ENCODE measurements at regions not wholly inside any gene's neighbourhood (a gene's known extent, or its start where the extent isn't known, plus 50 kb on each side); places are given as distances from the start of the nearest gene placed in this dataset.

- TF ChIP-seq ZNF274 (IDR thresholded peaks at IDR 0.05; ENCODE audit: low read depth, low read length) = no peak
- no peak overlapping the region for H3K4me3 ChIP-seq (ENCODE audit: low read length)
Measured at GRCh38 chr7:136049818-136050461, 72.8 kb upstream of the MTPN start.

- no peak for TF ChIP-seq ZNF274 (IDR thresholded peaks at IDR 0.05; ENCODE audit: low read depth, low read length)
Measured at GRCh38 chr7:136049117-136049516, 72.0 kb upstream of the MTPN start.

GRCh38 chr7:136046548-136046947 lies 69.4 kb upstream of the MTPN start:
- no peak overlapping the region for H3K4me3 ChIP-seq (ENCODE audit: low read length)
- TF ChIP-seq ZNF274 (IDR thresholded peaks at IDR 0.05; ENCODE audit: low read depth, low read length) = no peak

More at GRCh38 chr7:136049117-136049516, 72.0 kb upstream of the MTPN start:
- no peak overlapping the region for H3K4me3 ChIP-seq (ENCODE audit: low read length)

GRCh38 chr7:136045992-136046391 lies 68.8 kb upstream of the MTPN start:
- TF ChIP-seq ZNF274 (IDR thresholded peaks at IDR 0.05; ENCODE audit: low read depth, low read length) = no peak
- H3K4me3 ChIP-seq (ENCODE audit: low read length) = no peak overlapping the region

GRCh38 chr7:136045181-136045580 lies 68.0 kb upstream of the MTPN start:
- H3K4me3 ChIP-seq (ENCODE audit: low read length) = no peak overlapping the region
- TF ChIP-seq ZNF274 (IDR thresholded peaks at IDR 0.05; ENCODE audit: low read depth, low read length) = no peak

GRCh38 chr7:136039577-136040345 lies 62.6 kb upstream of the MTPN start:
- H3K4me3 ChIP-seq (ENCODE audit: low read length) = no peak overlapping the region
- no peak for TF ChIP-seq ZNF274 (IDR thresholded peaks at IDR 0.05; ENCODE audit: low read depth, low read length)

- no peak for TF ChIP-seq ZNF274 (IDR thresholded peaks at IDR 0.05; ENCODE audit: low read depth, low read length)
- H3K4me3 ChIP-seq (ENCODE audit: low read length) = no peak overlapping the region
Measured at GRCh38 chr7:136036336-136036735, 59.2 kb upstream of the MTPN start.

GRCh38 chr7:136034132-136034531 lies 57.0 kb upstream of the MTPN start:
- no peak for TF ChIP-seq ZNF274 (IDR thresholded peaks at IDR 0.05; ENCODE audit: low read depth, low read length)
- no peak overlapping the region for H3K4me3 ChIP-seq (ENCODE audit: low read length)

- H3K4me3 ChIP-seq (ENCODE audit: low read length) = no peak overlapping the region
- no peak for TF ChIP-seq ZNF274 (IDR thresholded peaks at IDR 0.05; ENCODE audit: low read depth, low read length)
Measured at GRCh38 chr7:136033413-136034031, 56.4 kb upstream of the MTPN start.

GRCh38 chr7:136030867-136031318 lies 53.7 kb upstream of the MTPN start:
- TF ChIP-seq ZNF274 (IDR thresholded peaks at IDR 0.05; ENCODE audit: low read depth, low read length) = no peak
- no peak overlapping the region for H3K4me3 ChIP-seq (ENCODE audit: low read length)

- no peak for TF ChIP-seq ZNF274 (IDR thresholded peaks at IDR 0.05; ENCODE audit: low read depth, low read length)
- no peak overlapping the region for H3K4me3 ChIP-seq (ENCODE audit: low read length)
Measured at GRCh38 chr7:136030330-136030729, 53.2 kb upstream of the MTPN start.

- H3K4me3 ChIP-seq (ENCODE audit: low read length) = no peak overlapping the region
- TF ChIP-seq ZNF274 (IDR thresholded peaks at IDR 0.05; ENCODE audit: low read depth, low read length) = no peak
Measured at GRCh38 chr7:136027160-136027559, 50.0 kb upstream of the MTPN start.
